ENCODE measurements at regions not wholly inside any gene's neighbourhood (a gene's known extent, or its start where the extent isn't known, plus 50 kb on each side); places are given as distances from the start of the nearest gene placed in this dataset.

GRCh38 chr6:63449714-63450113 is 122.6 kb upstream of the LOC128125822 start:
- H3K27ac ChIP-seq: no peak overlapping the region
- no peak for TF ChIP-seq CTCF (conservative IDR thresholded peaks at IDR 0.05)

- H3K27ac ChIP-seq: no peak overlapping the region
- TF ChIP-seq CTCF (conservative IDR thresholded peaks at IDR 0.05): no peak
Observed at GRCh38 chr6:63451238-63451637, 121.0 kb upstream of the LOC128125822 start.

GRCh38 chr6:63452125-63452524 is 120.2 kb upstream of the LOC128125822 start:
- peak overlapping the region; percentile 8; the same call in 1 of the 2 replicates for H3K27ac ChIP-seq
- TF ChIP-seq CTCF (conservative IDR thresholded peaks at IDR 0.05): no peak

- no peak for TF ChIP-seq CTCF (conservative IDR thresholded peaks at IDR 0.05)
- H3K27ac ChIP-seq: peak overlapping the region; percentile 89; the same call in 1 of the 2 replicates
Observed at GRCh38 chr6:63456734-63457133, 115.5 kb upstream of the LOC128125822 start.

- peak overlapping the region; percentile 89 for H3K27ac ChIP-seq
- no peak for TF ChIP-seq CTCF (conservative IDR thresholded peaks at IDR 0.05)
Observed at GRCh38 chr6:63458480-63459115, 113.7 kb upstream of the LOC128125822 start.

GRCh38 chr6:63459814-63460213 is 112.5 kb upstream of the LOC128125822 start:
- peak overlapping the region; percentile 89 for H3K27ac ChIP-seq
- TF ChIP-seq CTCF (conservative IDR thresholded peaks at IDR 0.05): no peak

- H3K27ac ChIP-seq: peak overlapping the region; percentile 16; the same call in 1 of the 2 replicates
- no peak for TF ChIP-seq CTCF (conservative IDR thresholded peaks at IDR 0.05)
Observed at GRCh38 chr6:63460971-63461370, 111.3 kb upstream of the LOC128125822 start.
